Motor neuron (in vitro differentiated cells): ENCODE measurements at regions not wholly inside any gene's neighbourhood (a gene's known extent, or its start where the extent isn't known, plus 50 kb on each side); places are given as distances from the start of the nearest gene placed in this dataset.

Experiments used
- ATAC-seq, 8 experiments: fragments of 200-7000 bp; cut with Tn5 transposase; replicated peaks in 6 of 8; 2 replicates each; pipeline ENCODE4 v1.8.0; 2021; ENCODE audit warnings: mild to moderate bottlenecking in 8 of 8, moderate library complexity in 8 of 8
- H3K27ac ChIP-seq, 2 donors: fragments of 250-450 bp; sonication (Bioruptor Pico); 2 replicates each; pipeline ENCODE4 v1.9.0; 2021; ENCODE audit warnings: antibody characterized with exemption in 2 of 2, mild to moderate bottlenecking in 2 of 2, moderate library complexity in 1 of 2
- H3K4me1 ChIP-seq, 2 donors: fragments of 250-450 bp; sonication (Bioruptor Pico); replicated peaks in 1 of 2; 2 replicates each; pipeline ENCODE4 v1.6.1; 2021; ENCODE audit warnings: antibody characterized with exemption in 2 of 2, mild to moderate bottlenecking in 2 of 2, moderate library complexity in 1 of 2
- H3K4me3 ChIP-seq, 5 donors: fragments of 250-450 bp; sonication (Bioruptor Pico); 2 replicates each; pipeline ENCODE4 v1.9.0; 2021; ENCODE audit warnings: antibody characterized with exemption in 5 of 5, mild to moderate bottlenecking in 5 of 5, moderate library complexity in 4 of 5
- WGBS, 10 experiments: fragments of 450-650 bp; shearing (Covaris generic); methylation state at CpG; one replicate each; pipeline ENCODE4 v1.0.0; 2022; 5-methylcytosine and 5-hydroxymethylcytosine counted together
- in situ Hi-C, 9 experiments: fragments of 400-800 bp; cut with MboI; loops; one replicate each; pipeline ENCODE4 v1.15.0; 2021; ENCODE audit warnings: low sequenced_read_pairs in 9 of 9, low pct_unique_long_range_greater_than_20kb in 2 of 9; ENCODE audit not compliant: unreplicated experiment in 9 of 9

DNA sequence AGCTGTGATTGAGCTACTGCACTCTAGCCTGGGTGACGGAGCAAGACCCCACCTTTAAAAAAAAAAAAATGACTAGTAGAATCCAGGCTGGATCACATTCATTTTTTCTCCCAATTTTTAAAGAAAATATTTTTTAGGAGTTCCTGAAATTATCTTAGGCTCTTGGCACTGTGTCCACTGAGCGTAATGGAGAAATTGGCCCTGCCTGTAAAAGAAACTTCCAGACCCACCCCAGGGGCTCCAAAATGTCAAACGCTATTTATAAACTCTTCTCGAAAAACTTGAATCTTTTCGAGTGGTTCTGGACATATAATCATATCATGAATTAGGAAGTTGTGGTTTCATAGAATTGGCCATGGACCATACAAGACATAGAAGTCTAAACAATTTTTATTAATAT is 300.2 kb upstream of the RGMA start:
- peaks cover 0 to 6% of the 10 kb centered on the region in 2 donors for H3K4me1 ChIP-seq
- no peak for ATAC-seq
- H3K27ac ChIP-seq: no peak overlapping the region
- 16 to 100% (median 90%) methylated on average over 2 to 5 of the region's 5 CpGs; no CpG with 5 or more reads in 1 of the 10 experiments for WGBS, 10 experiments
- in situ Hi-C loops: no loop called here
- H3K4me3 ChIP-seq: no peak overlapping the region

DNA sequence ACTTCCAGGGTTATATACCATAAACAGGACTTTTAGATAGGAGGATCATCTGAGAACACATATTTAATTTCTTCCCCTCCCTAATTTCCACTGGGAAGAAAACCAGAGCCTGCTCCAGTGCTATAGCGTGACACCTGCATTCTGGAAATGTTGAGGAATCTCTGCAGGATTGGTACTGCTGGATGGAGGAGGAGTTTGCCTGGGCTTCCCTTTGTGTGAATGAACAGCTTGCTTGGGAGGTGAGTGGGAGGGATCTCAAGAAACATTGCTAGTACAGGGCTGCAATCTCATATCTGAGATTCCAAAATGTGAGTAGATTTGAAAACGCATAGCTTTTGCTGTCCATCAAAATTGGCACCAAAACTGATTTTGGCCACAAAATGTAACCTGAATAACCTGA is 295.9 kb upstream of the RGMA start:
- H3K4me1 ChIP-seq: peaks cover 11 to 14% of the 10 kb centered on the region in 2 donors
- in situ Hi-C loops: no loop called here
- no peak overlapping the region for H3K4me3 ChIP-seq
- no peak overlapping the region for H3K27ac ChIP-seq
- ATAC-seq: no peak
- 14 to 92% (median 47%) methylated on average over 1 to 2 of the region's 2 CpGs; no CpG with 5 or more reads in 5 of the 10 experiments for WGBS, 10 experiments

DNA sequence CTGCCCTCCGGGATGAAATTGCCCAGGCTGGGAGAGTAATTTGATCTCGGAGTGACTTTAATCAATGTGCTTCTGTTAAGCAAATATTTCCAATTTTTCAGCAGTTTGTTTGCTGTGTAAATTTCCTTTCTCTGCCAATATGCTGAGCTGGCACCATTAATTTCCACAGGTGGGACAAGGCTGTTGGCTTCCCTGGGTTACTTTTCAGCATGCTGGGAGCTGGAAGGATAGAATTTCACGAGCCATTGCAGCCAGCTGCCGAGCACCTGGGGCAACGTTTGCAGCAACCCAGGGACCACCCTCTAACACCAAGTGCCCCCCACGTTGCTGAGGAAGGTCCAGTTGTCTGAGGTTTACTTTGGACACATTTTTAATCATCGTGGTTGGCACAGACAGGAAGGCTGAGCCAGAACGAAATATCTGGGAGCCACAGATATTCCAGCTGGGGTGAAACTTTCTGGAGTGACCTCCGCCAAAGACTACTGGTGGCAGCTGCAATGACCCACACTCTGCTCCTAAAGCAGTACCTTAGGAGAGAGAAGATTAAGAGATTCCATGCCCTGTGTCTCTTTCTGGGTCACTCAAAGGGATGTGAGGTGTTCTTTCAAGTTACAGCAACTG is 293.3 kb upstream of the RGMA start:
- Histone ChIP-seq H3K4me3 (no peak overlapping the region), H3K27ac (no peak overlapping the region), H3K4me1 (peaks cover 11 to 30% of the 10 kb centered on the region in 2 donors)
- in situ Hi-C loops: no loop called here
- peak in 1 of 8 experiments; percentile 83 for ATAC-seq
- 4 to 86% (median 61%) methylated on average over 2 to 9 of the region's 9 CpGs; no CpG with 5 or more reads in 1 of the 10 experiments for whole genome bisulfite sequencing, 10 experiments

DNA sequence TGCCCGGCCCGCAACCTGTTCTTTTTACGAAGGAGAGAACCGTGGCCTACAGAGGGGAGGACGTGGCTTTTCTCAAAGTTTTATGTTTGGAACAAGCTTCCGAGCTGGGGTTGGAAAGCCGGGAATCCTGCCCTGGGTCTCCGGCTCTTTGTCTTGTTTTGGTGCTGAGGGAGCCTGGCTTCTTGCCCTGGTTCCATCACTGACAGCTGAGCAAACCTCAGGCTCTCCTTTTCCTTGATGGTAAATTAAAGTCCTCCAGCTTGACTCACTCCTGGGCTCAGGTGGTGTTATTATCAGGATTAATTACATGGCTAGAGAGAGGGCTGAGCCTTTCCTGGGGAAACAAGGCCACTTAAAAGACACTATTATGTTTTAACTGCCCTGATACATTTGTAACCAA is 289.5 kb upstream of the RGMA start:
- Histone ChIP-seq H3K4me3 (no peak overlapping the region), H3K27ac (peak overlapping the region in 1 of 2 donors; percentile 85), H3K4me1 (peaks cover 5 to 37% of the 10 kb centered on the region in 2 donors)
- in situ Hi-C loops: no loop called here
- ATAC-seq: peak in 5 of 8 experiments; percentile 37 to 79 (median 64)
- 15 to 100% (median 87%) methylated on average over 3 to 4 of the region's 8 CpGs; no CpG with 5 or more reads in 6 of the 10 experiments for WGBS, 10 experiments

DNA sequence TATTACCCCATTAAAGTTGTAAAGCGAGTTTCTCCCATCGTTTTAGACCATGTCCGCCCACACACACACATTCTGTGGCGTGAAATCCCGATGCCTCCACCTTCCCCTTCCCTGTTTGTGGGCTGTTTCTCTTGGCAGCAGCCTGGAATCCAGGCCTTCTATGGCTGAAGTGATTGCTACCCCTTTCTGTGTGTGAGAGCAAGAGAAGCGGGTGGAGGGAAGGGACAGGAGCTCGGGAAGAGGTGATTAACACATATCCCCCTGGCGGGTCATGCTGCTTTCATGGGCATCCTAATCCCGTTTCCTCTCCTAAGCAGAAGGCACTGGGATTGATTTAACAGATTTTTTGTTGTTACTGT is 283.8 kb upstream of the RGMA start:
- 0 to 100% (median 83%) methylated on average over 1 to 6 of the region's 9 CpGs; no CpG with 5 or more reads in 2 of the 10 experiments for WGBS, 10 experiments
- in situ Hi-C loops: no loop called here
- ATAC-seq: peak in 3 of 8 experiments; percentile 62 to 94 (median 67)
- H3K4me1 ChIP-seq: peaks cover 14 to 17% of the 10 kb centered on the region in 2 donors
- H3K27ac ChIP-seq: peak overlapping the region in 1 of 2 donors; percentile 61
- H3K4me3 ChIP-seq: no peak overlapping the region

DNA sequence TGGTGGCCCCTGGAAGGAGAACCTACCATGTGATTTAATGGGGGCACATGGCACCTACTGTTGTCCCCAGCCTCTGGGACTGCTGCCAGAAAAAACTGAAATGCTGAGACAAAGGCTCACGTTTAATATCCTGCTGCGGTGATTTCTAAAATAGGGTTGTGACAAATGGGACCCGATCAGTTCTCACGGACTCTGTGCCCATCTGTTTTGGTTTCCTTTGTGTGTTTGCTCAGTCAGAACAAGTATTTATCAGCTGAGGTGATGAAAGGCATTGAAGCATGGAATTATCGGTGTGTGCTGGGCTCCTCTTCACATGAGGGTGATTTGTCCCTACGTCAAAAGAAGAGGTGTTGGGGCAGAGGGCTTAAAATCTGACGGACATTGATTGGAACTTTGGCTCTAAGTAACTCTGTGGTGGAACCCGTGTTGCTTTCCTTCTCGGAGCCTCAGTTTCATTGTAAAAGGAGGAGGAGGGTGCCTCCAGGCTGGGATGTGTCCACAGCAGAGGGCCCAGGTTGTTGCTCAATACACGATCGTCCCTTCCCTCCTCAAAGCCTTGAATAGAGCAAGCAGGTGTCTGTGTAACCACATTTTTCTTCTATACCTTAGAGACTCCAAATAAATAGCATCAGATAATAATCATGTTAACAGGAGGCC is 283.3 kb upstream of the RGMA start:
- Histone ChIP-seq H3K27ac (peak overlapping the region in 1 of 2 donors; percentile 61), H3K4me3 (no peak overlapping the region), H3K4me1 (peaks cover 14 to 17% of the 10 kb centered on the region in 2 donors)
- in situ Hi-C loops: no loop called here
- peak in 5 of 8 experiments; percentile 54 to 81 (median 55) for ATAC-seq
- 6 to 91% (median 50%) methylated on average over 1 to 8 of the region's 11 CpGs for WGBS, 10 experiments

DNA sequence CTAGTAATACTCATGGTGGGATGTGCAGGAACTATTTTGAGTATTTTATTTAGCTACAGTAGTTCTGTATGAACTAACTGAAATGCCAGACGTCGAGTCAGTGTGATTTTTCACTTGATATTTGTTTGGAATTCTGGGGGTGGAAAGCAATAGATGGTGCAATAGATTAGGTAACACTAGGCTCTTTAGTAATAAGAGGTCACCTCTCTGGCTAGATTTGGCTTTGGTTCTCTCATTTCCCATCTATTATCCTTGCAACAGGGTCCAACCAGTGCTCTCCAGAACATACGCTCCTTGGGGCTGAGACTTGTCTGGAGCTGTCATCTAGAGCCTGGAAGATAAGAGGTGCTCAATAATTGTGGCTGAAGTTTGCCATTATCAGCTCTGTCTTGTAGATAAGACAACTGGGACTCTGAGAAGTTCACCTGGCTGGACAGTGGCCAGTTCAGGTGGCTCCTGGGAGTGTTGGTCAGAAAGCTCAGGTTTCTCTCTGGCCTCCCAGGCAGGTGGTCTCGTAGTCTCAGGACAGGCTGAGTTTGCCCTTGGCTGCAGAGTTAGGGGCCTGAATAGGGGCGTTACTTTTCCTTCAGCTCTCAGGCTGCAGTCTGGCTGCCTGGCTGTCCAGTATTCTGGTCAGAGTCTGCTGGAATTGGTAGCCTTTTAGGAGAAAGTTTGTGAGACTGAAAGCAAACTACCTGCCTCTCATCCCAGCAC is 277.5 kb upstream of the RGMA start:
- WGBS, 10 experiments: 0 to 100% (median 11%) methylated on average over 1 to 5 of the region's 5 CpGs; no CpG with 5 or more reads in 5 of the 10 experiments
- ATAC-seq: peak in 1 of 8 experiments; percentile 25
- peaks cover 39 to 43% of the 10 kb centered on the region in 2 donors for H3K4me1 ChIP-seq
- in situ Hi-C loops: no loop called here
- H3K27ac ChIP-seq: no peak overlapping the region
- no peak overlapping the region for H3K4me3 ChIP-seq

DNA sequence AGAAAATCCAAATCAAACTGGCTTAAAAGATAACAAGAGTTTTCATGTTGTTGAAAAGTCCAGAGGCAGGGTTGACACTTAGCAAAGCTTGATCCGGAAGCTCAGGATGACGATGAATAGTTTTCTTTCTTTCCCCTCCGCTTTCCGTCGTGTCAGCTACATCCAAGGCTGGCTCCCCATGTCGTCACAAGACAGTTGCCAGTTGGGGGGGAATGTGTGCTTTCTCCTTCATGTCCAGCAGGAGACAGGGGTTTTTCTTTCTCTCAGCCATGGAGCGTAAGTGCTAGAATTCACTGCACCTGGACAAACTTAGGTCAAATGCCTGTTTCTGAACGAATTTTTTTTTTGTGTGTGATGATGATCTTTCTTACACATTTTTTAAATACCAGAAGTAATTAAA is 273.8 kb upstream of the RGMA start:
- Histone ChIP-seq H3K4me3 (no peak overlapping the region), H3K27ac (peak overlapping the region; percentile 25 to 28), H3K4me1 (peaks cover 76 to 80% of the 10 kb centered on the region in 2 donors)
- whole genome bisulfite sequencing, 10 experiments: 25 to 74% (median 50%) methylated on average over 2 to 8 of the region's 8 CpGs; no CpG with 5 or more reads in 1 of the 10 experiments
- in situ Hi-C loops: no loop called here
- peak in 3 of 8 experiments; percentile 14 to 24 (median 17) for ATAC-seq

DNA sequence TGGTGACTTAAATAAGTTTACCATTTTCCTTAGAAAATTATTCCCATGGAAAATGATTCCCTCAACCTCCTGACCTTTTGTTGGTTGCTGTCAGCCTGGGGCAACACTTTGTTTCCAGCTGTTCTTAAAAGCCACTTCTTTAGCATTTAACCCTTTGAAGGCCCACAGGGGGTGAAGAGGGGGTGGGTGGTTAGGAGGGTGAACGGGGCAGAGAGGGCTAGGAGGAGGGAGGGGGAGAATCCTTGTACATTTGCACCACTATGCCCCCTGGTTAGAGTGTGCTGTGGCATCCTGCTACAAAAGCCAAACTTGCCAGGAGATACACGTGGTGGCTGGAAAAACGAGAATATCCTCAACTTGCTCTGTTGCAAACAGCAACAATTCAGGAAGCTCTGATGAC is 273.2 kb upstream of the RGMA start:
- Histone ChIP-seq H3K4me3 (no peak overlapping the region), H3K4me1 (peaks cover 81 to 83% of the 10 kb centered on the region in 2 donors), H3K27ac (peak overlapping the region in 1 of 2 donors; percentile 28)
- in situ Hi-C loops: no loop called here
- 0 to 20% (median 0%) methylated on average over 1 to 2 of the region's 3 CpGs; no CpG with 5 or more reads in 6 of the 10 experiments for WGBS, 10 experiments
- ATAC-seq: no peak

DNA sequence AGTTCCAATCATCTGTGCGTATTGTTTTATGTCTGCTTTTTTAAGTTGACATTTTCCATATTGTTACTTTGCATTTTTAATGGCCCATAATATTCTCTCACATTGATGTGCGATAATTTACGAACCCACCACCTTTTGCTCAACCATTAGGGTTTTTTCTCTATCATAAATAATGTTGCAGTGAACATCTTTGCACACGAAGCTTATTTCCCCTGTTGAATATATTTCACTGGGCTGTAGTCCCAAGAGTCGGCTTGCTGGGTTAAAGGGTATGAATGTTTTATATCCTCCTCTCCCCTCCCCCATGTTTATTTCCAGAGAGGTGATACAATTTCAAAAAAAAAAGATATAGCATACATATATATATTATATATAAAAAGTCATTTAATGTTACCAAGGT is 272.7 kb upstream of the RGMA start:
- Histone ChIP-seq H3K27ac (no peak overlapping the region), H3K4me3 (no peak overlapping the region), H3K4me1 (peaks cover 76 to 78% of the 10 kb centered on the region in 2 donors)
- 0 to 73% (median 38%) methylated on average over 2 to 5 of the region's 5 CpGs for WGBS, 10 experiments
- in situ Hi-C loops: no loop called here
- ATAC-seq: peak in 3 of 8 experiments; percentile 11 to 67 (median 19)

DNA sequence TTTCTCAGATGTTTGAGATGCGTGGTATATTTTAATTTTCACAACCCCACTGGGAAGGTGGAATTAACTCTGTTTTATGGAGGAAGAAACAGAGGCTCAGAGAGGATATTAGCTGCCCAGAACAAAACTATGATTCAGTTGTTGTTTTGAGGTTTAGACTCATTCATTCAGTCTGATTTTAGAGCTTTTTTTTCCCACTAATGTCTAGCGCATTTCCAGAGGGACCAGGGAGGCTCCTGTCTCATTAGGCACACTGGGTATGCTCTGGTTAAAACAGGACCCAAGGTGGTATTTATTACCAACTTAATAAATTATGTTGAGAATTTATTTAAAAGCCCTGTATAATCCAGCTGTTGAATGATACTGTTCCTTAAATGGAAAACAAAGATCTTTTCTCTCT is 272.0 kb upstream of the RGMA start:
- Histone ChIP-seq H3K4me3 (no peak overlapping the region), H3K27ac (peak overlapping the region in 1 of 2 donors; percentile 67), H3K4me1 (peaks cover 71 to 73% of the 10 kb centered on the region in 2 donors)
- ATAC-seq: no peak
- 0 to 83% (median 57%) methylated on average over 1 to 2 of the region's 2 CpGs; no CpG with 5 or more reads in 2 of the 10 experiments for WGBS, 10 experiments
- in situ Hi-C loops: no loop called here

DNA sequence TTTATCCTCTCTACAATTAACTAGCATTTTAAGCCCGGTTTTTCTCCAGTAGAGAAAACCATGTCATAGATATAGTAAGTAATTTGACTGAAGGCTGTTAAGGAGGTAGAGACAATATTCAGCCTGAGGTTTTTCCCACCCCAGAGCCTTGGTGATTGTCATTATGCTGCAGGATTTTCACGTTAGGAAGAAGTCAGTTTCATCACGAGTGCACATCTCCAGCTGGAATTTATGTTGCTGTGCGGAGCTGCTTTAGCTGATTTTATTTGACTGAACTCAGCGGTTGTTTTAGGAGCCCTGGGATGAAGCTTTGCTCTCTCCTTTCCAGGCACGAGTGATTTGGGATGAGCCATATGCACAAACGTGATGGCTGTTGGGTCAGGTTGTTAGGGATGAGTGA is 271.3 kb upstream of the RGMA start:
- no peak overlapping the region for H3K4me3 ChIP-seq
- 0 to 63% (median 30%) methylated on average over 1 to 7 of the region's 7 CpGs; no CpG with 5 or more reads in 2 of the 10 experiments for WGBS, 10 experiments
- peak overlapping the region; percentile 47 to 67 for H3K27ac ChIP-seq
- in situ Hi-C loops: no loop called here
- no peak for ATAC-seq
- peaks cover 67 to 69% of the 10 kb centered on the region in 2 donors for H3K4me1 ChIP-seq
